NCI-H526 treated with DMSO at 0.1 percent for 48 hours (cell line): ENCODE measurements at regions not wholly inside any gene's neighbourhood (a gene's known extent, or its start where the extent isn't known, plus 50 kb on each side); places are given as distances from the start of the nearest gene placed in this dataset.

Experiments
- DNase-seq: peaks from one replicate; lab custom pipeline; 2025; lab: John Stamatoyannopoulos, UW

DNA sequence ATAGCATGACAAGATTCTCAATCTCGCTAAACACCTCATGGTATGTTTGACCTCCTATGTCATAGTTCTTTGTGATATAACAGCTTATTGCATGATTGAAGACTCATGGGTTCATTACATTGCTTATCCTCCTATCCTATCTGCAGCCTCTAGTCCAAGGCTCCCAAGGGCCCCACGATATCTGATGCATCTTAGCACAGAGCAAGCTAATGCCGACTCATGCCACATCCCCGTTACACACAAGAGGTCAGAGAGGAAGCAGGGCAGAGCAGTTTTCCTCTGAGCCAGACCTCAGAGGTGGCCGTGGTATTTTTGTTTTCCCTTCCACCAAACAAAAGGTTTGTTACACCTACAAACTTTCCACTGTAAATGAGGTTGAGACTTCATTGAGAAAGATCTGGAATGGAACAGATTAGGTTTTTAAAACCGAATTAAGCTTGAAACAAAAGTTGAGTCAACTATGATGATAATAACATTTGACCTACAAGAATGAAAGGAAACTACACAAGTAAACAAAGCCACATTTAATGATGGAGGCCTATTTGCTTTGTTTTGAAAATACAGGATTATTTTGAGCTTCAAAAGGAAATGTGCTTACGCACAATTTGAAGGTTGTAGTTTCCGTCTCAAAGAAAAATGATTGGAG, 133.9 kb upstream of the MYLIP start:
- DNase-seq = no peak

GRCh38 chr6:15993716-15994228, 135.1 kb upstream of the MYLIP start:
- no peak for DNase-seq

DNA sequence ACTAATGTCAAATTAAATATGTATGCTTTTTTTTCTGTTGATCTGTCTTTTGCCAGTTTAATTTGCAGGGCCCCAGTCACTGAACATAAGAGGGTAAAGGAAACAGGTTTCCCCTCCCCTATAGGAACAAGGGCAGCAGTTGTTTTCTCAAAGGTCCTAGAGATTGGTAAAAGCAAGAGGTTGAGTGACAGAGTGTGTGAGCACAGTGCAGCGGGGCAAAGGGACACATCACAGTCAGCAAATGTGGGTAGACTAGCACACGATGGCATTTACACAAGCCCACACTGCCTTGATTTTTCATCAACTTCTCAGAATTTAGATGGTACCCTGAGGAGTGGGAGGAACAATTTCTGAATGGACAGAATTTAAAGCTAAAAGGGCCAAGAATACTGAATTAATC, 138.7 kb upstream of the MYLIP start:
- DNase-seq = no peak

DNA sequence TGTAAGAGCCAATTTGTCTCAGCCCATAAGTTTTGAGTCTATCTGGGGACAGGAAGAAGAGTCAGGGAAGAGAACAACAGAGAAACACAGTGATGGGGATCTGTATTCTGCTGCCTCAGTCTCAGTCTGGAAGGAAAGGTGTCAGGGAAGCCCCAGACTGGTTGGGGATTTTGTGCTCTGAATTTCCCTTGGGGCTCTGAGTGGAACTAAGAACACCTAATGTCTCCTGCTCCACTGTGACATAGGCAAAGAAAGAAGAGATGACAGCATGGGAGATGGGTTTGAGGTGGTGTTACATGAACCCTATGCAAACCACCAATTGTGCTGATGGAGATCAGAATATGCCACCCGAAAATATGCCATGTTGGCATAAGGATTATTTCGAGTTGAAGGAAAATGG, 139.5 kb upstream of the MYLIP start:
- DNase-seq = no peak

DNA sequence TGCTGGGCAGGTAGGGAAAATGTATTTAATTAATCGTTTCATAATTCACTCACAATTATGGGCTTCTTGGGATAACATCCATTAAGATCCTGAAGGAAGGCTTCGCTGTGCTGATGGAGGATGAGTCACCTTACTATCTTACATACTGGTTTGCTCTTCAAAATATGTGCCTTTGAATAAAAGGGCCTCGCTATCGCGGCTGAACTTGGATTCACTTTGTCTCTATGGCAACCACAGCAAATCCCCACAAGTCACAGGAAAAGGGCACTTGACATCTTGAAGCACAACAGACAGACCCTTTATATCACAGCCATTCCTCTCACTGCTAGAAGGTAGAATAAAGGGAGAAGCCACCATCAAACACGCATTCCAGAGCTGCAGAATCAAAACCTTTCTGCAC, 141.3 kb upstream of the MYLIP start:
- DNase-seq = no peak

- DNase-seq = no peak
Observed at GRCh38 chr6:15986027-15986629, 142.8 kb upstream of the MYLIP start.

GRCh38 chr6:15985379-15985959, 143.4 kb upstream of the MYLIP start:
- peak; percentile 89 for DNase-seq

GRCh38 chr6:15981956-15982355, 146.9 kb upstream of the MYLIP start:
- DNase-seq = no peak

DNA sequence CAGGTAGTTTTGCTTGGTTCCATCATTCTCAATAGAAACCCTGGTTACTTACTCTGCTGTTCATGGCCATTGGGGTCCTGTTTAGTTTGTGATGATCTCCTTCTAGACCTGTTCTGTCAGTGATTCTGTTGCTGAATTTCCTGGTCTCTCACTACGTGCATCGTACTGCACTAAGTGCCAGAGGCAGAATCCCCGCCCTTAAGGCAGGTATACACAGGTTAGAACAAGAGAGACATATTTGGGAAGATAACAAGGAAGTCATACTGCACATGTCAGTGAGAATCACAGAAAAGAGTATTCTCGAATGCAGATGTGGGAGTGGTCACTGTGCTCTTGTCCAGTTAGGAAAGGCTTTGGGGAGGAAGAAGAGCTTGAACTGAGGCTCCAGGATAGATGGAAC, 148.1 kb upstream of the MYLIP start:
- no peak for DNase-seq

- no peak for DNase-seq
Observed at GRCh38 chr6:15978426-15978825, 150.5 kb upstream of the MYLIP start.

DNA sequence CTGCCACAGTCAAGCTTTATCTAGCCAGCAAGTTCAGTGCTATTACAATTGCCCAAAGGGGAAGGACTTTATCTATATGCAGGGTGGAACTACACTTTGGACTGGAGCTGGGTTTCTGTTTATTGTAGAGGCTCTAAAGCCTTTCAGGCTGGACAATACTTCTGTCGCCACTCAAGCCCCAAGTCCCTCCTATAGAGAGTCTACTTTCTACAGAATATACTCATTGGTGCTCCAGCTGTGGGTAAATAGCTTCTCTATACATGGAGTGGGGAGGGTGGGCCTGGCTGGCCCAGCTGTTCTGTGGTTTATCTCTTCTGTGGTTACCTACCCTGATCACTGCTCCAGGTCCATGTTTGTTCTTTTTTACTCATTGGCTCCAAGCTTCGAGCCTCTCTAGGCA, 151.8 kb upstream of the MYLIP start:
- DNase-seq = no peak

- DNase-seq = no peak
Observed at GRCh38 chr6:15974817-15975216, 154.1 kb upstream of the MYLIP start.

DNA sequence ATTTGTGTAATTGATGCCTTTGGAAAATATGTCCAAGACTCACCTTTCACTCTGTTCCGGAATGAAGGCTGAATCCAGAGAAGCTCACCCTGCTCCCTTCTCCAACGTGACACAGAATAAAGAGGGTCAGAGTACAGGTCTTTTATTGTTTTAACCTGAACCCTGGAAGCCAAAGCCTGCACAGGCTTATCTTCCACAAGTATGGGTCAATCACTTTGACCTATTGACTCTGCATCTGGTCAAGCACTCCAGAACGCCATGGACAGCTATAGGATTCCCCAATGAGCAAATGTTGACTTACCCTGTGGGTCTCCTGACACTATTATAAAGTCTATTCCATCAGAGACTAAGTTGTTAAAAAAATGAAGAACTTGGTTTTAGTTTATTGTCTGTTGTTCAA, 158.4 kb upstream of the MYLIP start:
- DNase-seq = no peak

- no peak for DNase-seq
Observed at GRCh38 chr6:15969236-15969778, 159.6 kb upstream of the MYLIP start.

DNA sequence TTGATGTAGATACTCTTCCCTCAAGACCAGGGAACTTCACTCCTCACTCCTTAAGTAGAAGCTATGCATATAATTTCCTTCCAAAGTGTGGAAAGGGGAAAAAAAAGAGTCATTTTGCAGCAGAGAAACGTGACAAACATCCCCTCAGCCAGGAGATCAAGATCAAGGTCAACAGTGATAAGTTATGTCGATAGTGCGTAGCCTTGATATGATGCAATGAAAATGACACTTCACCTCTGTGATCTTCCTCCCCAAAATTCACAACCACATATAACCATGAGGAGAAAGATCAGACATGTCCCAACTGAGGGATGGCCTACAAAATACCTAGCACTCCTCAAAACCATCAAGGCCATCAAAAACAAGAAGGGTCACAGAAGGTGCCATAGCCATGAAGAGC, 160.4 kb upstream of the MYLIP start:
- DNase-seq = no peak

DNA sequence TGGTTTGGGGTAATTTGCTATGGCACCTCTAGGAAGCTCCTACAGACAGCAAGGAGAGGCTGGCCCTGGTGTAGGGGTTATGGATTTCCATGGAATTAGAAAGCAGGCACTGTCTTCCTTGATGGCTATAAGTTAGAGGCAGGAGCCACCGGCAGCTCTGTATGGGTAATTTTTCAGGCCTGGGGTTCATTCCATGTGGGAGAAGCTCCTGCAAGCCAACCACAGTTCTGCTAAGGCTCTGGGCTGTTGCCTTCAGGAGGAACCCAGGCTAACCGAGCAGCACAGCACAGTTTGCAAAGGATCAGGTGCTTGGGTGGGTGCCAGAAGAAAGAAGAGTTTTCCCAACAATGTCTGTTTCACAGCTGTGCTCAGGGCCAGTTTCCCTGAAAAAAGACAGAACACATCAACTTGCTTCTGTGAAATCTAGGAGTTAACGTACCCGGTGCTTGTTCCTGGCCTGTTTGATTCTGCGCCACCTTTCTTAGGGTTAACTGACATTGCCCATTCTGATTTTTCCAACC, 162.8 kb upstream of the MYLIP start:
- no peak for DNase-seq

DNA sequence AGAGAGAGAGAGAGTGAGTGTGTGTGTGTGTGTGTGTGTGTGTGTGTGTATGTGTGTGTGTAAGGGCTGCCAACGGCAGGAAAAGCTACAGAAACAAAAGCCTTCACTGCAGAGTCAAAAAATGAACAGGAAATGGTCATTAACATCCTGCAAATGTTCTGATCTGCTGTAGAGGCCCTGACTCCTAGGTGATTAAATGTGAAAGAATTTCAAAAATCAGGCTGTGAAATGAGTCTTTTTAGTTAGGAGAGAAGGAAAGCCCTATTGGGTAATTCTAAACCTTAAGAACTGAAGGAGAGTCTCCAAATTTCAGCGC, 166.5 kb upstream of the MYLIP start:
- no peak for DNase-seq

- no peak for DNase-seq
Observed at GRCh38 chr6:15961635-15962448, 167.0 kb upstream of the MYLIP start.

GRCh38 chr6:15960740-15961634, 167.9 kb upstream of the MYLIP start:
- DNase-seq = no peak

GRCh38 chr6:15957655-15958169, 171.2 kb upstream of the MYLIP start:
- no peak for DNase-seq
